RWPE1 (cell line): ENCODE measurements at regions not wholly inside any gene's neighbourhood (a gene's known extent, or its start where the extent isn't known, plus 50 kb on each side); places are given as distances from the start of the nearest gene placed in this dataset.
"Not testable (repeated sequence)": the region's sequence is repeated elsewhere in the genome, so short reads cannot be mapped to it uniquely, and the experiment has no call there.

Experiments used
- CTCF ChIA-PET: fragments of 350-600 bp; sonication (Branson Sonifier 250); formaldehyde crosslinking; extraction: SDS; loops from one replicate; lab custom pipeline; 2021; lab: Yijun Ruan, JAX
- POLR2A ChIA-PET: fragments of 400-600 bp; formaldehyde crosslinking; extraction: SDS; loops from one replicate; lab custom pipeline; 2020; ENCODE audit warnings: antibody characterized with exemption; ENCODE audit not compliant: low non-redundant PET; lab: Yijun Ruan, JAX
- DNase-seq: peaks from one replicate; pipeline ENCODE4 v3.0.0; 2012; ENCODE audit warnings: low spot score
- H3K27ac ChIP-seq: fragments of 450-650 bp; 2 replicates; pipeline ENCODE4 v1.5.1; 2017
- TF ChIP-seq, protein P1 (sequence below): fragments of 450-650 bp; conservative IDR thresholded peaks from 2 replicates; pipeline ENCODE4 v1.5.1; 2017; ENCODE audit warnings: low read depth, mild to moderate bottlenecking

- DNase-seq = peak; percentile 62
- no peak overlapping the region for H3K27ac ChIP-seq
- ChIA-PET POLR2A (interaction anchor here (0.6 kb wide), 1 partner anchor 21 kb away, joined by 3 read pairs; no protein-coding TSS in a partner anchor), CTCF (interaction anchor here (0.6 to 0.7 kb wide), 2 partner anchors 17 to 899 kb away, joined by 3 to 4 read pairs; no protein-coding TSS in a partner anchor)
- TF ChIP-seq, protein P1, sequence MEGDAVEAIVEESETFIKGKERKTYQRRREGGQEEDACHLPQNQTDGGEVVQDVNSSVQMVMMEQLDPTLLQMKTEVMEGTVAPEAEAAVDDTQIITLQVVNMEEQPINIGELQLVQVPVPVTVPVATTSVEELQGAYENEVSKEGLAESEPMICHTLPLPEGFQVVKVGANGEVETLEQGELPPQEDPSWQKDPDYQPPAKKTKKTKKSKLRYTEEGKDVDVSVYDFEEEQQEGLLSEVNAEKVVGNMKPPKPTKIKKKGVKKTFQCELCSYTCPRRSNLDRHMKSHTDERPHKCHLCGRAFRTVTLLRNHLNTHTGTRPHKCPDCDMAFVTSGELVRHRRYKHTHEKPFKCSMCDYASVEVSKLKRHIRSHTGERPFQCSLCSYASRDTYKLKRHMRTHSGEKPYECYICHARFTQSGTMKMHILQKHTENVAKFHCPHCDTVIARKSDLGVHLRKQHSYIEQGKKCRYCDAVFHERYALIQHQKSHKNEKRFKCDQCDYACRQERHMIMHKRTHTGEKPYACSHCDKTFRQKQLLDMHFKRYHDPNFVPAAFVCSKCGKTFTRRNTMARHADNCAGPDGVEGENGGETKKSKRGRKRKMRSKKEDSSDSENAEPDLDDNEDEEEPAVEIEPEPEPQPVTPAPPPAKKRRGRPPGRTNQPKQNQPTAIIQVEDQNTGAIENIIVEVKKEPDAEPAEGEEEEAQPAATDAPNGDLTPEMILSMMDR = no peak
Observed at GRCh38 chr5:125486634-125487033, 740.2 kb upstream of the ZNF608 start.

- CTCF ChIA-PET = no interaction called here
- TF ChIP-seq, protein P1 = no peak
- H3K27ac ChIP-seq = no peak overlapping the region
- POLR2A ChIA-PET = interaction anchor here (0.6 kb wide), 1 partner anchor 20 kb away, joined by 3 read pairs; no protein-coding TSS in a partner anchor
- no peak for DNase-seq
Observed at GRCh38 chr5:125487231-125487630, 740.8 kb upstream of the ZNF608 start.

DNA sequence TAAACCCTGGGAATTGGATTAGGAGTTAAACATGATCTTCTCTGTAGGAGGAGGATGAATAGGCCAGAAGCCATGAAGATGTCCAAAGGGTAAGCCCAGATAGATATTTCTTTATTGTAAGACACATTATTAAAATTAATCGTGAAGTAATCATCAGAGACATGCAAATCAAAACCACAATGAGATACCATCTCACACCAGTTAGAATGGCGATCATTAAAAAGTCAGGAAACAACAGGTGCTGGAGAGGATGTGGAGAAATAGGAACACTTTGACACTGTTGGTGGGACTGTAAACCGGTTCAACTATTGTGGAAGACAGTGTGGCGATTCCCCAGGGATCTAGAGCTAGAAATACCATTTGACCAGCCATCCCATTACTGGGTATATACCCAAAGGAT lies 741.2 kb upstream of the ZNF608 start:
- CTCF ChIA-PET, POLR2A ChIA-PET, DNase-seq, H3K27ac ChIP-seq: not testable (repeated sequence)

- TF ChIP-seq, protein P1 = no peak
- no peak overlapping the region for H3K27ac ChIP-seq
- ChIA-PET POLR2A (no interaction called here), CTCF (no interaction called here)
- no peak for DNase-seq
Observed at GRCh38 chr5:125489146-125489545, 742.7 kb upstream of the ZNF608 start.

DNA sequence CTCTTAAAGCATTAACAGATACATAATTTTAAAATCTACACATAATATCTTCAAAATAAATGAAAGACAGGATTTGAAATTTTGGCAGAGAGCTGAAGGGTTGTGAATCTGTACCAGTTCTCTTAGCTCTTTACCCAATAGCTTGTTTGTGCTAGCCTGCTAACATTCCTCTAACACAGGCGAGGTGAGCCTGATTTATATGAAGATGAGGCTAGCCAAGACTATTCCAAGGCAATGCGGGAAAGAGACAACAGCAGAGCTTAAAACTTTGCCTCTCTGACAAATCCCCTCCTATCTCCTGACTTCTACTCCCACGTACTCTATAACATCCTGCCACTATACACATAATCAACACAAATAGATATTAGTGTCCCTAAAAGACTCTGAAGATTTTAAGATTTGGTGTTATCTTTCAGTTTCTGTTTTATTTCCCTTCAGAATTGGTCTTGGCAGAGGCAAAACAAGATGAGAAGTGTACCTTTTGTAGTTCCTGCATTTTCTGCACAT lies 745.6 kb upstream of the ZNF608 start:
- ChIA-PET CTCF (interaction anchor here (0.6 kb wide), 1 partner anchor 9 kb away, joined by 3 read pairs; no protein-coding TSS in a partner anchor), POLR2A (no interaction called here)
- no peak for DNase-seq
- TF ChIP-seq, protein P1 = no peak
- no peak overlapping the region for H3K27ac ChIP-seq

GRCh38 chr5:125492977-125493376 lies 746.5 kb upstream of the ZNF608 start:
- no peak for DNase-seq
- ChIA-PET CTCF (no interaction called here), POLR2A (no interaction called here)
- no peak overlapping the region for H3K27ac ChIP-seq
- TF ChIP-seq, protein P1 = no peak

- ChIA-PET POLR2A (no interaction called here), CTCF (no interaction called here)
- no peak overlapping the region for H3K27ac ChIP-seq
- DNase-seq = no peak
- TF ChIP-seq, protein P1 = no peak
Observed at GRCh38 chr5:125496393-125496792, 750.0 kb upstream of the ZNF608 start.
